ENCODE measurements at regions not wholly inside any gene's neighbourhood (a gene's known extent, or its start where the extent isn't known, plus 50 kb on each side); places are given as distances from the start of the nearest gene placed in this dataset.

DNA sequence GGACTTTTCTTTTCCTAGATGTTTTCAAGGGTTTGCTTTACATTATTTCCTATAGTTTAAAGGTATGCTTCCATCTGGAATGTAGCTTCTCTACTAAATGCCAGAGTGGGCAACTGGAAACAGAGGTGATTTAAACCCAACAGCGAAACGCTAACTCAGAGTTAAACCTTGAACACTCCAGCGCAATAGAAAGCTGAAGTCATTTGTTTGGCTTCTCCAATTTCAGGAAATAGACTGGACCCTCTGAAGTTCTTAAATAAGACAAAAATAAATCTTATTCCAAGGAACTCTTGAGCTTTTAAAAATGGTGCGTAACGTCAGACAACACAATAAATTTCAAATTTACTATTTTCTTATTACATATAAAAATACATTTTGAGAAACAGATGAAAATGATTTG, 1560.0 kb upstream of the TENM3 start:
- peak in 1 of 4 donors; percentile 33 for DNase-seq (ENCODE audit: low read depth in 4 of 4, low spot score in 2 of 4)

DNA sequence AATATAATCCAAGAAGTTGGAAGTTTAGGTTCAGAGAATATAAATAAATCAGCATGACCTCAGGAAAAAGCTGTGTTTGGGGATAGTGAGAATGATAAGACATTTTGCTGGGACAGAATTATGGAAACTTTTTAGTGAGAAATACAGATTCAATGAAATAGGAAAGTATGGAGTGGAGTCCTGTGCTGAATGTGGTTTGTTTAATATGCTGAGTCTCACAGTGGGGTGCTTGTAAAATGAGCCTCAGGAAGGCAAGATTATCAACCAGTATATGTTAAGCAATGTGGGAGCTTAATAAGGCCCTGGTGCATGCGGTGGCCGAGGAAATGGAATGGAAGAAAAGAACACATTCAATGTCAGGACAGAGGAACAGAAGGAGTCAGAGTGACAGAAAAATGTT, 1554.7 kb upstream of the TENM3 start:
- DNase-seq (ENCODE audit: low read depth in 4 of 4, low spot score in 2 of 4), result no peak

- no peak for DNase-seq (ENCODE audit: low read depth in 4 of 4, low spot score in 2 of 4)
Measured at GRCh38 chr4:180694875-180695274, 1548.3 kb upstream of the TENM3 start.

DNA sequence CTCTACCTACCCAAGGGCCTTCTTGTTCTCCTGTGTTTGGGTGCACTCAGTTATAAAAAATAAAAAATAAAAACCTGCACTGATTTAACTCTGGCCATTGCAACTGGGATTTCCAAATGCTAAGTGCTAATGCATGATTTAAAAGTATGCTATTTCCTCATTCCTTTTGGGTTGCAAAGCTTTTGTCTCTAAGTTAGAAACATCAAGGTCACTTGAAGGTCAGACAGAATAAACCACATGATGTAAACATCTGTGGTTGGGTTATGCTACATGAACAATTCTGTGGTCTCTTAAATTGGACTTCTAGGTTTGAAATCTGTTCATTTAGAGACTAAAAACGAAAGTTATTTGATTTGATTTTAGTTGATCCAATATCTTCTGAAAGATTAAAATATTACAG, 1547.4 kb upstream of the TENM3 start:
- DNase-seq (ENCODE audit: low read depth in 4 of 4, low spot score in 2 of 4), result no peak

DNA sequence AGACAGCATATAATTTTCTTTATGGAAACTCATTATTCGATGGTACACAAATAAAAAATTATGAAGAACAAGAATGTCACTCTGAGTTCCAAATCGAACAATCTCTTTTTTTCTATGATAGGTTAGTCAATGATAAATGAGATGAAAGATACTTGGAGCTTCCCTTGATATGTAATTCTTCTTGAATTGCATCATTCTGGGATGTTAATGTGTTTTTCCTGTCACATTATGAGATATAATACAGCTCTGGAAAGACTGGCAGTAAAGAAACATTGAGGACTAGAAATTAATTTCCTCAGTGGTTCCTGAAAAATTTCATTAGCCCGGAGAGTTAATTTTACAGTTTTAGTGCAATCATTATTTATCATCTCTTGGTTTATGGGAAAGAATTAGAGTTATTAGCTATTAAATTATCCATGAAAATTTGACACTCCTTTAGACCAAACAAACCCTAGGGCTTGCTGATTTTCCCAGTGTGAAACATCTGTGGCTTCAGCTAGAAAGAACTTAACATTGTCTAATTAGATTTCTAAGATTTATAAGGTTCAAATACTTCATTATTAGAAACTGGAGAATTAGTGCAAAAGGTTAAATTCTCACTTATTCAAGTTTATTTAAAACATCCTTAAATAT, 1546.6 kb upstream of the TENM3 start:
- DNase-seq (ENCODE audit: low read depth in 4 of 4, low spot score in 2 of 4), result no peak

DNA sequence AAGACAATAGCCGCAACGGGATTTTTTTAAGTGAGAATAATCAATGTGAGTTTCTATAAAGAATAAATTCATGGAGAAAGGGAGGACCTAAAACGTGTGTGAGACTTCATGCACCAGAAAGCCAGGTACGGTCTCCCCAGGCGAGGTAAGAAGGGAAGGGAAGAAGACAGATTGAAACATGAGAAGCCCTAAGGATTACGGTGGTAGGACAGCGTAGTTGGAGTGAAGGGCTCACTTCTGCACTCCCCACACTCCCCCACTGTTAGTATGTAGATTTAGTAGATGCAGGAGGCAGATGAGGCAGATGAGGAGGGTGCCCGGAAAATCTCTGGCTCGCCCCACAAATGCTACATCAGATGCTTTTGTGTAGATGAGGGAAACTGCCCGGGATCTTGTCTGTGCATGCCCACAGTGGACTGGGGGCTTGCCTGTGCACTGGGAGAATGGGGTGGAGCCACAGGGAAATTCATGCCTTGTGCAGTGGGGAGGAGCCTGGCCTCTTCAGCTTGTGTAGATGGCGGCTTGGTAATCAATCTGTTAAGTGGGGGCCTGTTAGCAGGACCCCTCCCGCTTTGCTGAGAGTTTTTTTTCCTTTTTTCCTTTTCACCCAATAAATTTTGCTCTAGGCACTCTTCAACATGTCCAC, 1544.5 kb upstream of the TENM3 start:
- DNase-seq (ENCODE audit: low read depth in 4 of 4, low spot score in 2 of 4), result no peak

DNA sequence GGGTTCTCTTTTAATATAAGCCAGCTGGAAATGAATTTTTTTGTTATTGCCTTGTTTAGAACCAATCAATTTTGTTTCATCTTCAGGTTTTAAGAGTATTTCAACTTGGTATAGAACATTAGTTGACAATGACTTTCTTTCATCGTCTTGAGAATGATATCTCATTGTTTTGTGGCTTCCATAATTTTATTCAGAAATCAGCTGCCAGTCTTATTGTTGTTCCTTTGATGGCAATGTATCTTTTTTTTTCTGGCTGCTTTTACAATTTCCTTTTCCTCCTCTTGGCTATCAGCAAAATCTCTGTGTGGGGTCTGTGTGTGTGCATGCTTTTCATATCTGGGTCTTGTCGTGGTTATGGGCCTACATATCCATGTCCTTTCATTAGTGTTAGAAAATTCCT, 1536.4 kb upstream of the TENM3 start:
- DNase-seq (ENCODE audit: low read depth in 4 of 4, low spot score in 2 of 4), result no peak

DNA sequence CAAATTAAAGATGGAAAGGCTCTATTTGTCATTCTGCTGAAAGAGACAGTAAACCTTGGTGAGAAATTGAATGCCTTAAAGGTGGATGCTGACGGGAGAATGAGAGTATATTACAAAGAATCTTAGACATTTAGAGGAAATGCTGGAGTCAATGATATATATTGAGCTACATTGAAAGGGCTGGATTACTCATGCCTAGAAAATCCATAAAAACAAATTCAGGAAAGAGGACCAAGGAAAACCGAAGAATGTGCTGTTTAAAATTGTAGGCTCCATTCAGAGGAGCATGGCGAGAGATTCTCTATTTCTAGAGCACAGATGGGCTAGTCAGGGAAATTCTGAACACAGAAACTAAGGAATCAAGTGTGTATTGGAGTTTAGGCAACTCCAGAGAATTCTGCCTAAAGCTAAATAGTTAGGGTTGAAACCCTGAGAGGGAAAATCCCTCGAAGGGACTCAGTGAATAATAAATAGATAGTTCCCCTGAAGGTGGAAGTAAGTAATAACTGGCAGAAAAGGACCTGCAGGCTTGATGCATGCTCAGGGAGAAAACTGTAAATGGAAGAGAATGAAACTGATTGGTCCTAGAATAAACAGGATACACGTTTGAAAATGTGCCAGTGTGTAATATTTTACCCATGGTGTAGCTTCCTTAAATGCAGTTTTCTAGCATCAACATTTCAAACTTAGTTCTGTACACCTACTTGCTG, 1532.4 kb upstream of the TENM3 start:
- DNase-seq (ENCODE audit: low read depth in 4 of 4, low spot score in 2 of 4), result no peak

DNA sequence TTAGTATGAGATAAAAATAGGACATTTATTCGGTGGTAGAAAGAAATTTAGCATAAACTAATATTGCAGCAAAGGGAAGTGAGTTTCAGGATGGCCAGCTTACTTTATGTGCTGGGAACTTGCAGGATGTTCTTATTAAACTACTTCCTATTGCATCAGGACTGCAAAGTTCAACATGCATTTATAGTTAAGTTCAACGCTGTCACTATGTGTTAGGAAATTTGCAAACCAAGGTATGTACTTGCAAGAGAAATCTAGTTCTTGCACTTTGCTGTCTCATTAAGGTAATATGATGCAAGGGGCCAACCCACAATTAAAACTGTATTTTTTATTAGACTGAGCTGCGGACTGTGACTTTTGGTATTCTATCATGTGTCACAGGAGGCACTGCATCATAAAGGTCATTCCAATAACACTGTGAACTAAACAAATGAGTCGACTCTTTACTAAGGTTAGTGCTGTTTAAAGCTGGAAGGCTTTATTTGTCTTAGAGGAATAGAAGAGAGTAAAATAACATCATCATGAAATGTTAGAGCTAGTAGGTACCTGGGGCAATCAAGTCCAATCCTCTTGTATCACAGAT, 1525.7 kb upstream of the TENM3 start:
- no peak for DNase-seq (ENCODE audit: low read depth in 4 of 4, low spot score in 2 of 4)

DNA sequence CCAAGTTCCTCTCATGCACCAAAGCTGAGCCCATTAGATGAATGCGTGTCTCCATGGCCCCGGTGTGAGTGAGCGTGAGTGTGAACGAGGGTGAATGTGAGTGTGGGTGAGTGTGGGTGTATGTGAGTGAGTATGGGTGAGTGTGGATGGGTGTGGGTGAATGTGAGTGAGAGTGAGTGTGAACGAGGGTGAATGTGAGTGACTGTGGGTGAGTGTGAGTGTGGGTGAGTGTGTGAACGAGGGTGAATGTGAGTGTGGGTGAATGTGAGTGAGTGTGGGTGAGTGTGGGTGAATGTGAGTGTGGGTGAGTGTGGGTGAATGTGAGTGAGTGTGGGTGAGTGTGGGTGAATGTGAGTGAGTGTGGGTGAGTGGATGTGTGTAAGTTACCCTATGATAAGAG, 1521.8 kb upstream of the TENM3 start:
- DNase-seq (ENCODE audit: low read depth in 4 of 4, low spot score in 2 of 4), result no peak

GRCh38 chr4:180726611-180727010, 1516.6 kb upstream of the TENM3 start:
- DNase-seq (ENCODE audit: low read depth in 4 of 4, low spot score in 2 of 4), result no peak

DNA sequence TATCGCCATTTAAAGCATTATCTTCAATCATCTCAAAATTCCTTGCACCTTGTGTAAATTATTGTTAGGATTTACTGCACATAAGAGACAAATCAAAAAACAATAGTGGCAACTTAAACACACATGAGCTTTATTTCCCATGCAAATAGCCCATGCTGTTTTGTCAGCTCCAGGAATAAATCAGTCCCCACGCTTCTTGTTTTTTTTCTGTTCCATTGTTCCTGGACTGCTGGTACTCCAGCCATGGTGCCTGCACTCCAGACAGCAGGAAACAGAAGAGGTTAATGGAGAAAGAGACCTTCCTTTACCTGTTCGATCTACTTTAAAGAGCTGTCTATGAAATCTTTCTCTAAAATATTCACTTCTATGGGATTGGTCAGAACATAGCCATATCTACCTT, 1515.7 kb upstream of the TENM3 start:
- no peak for DNase-seq (ENCODE audit: low read depth in 4 of 4, low spot score in 2 of 4)

DNA sequence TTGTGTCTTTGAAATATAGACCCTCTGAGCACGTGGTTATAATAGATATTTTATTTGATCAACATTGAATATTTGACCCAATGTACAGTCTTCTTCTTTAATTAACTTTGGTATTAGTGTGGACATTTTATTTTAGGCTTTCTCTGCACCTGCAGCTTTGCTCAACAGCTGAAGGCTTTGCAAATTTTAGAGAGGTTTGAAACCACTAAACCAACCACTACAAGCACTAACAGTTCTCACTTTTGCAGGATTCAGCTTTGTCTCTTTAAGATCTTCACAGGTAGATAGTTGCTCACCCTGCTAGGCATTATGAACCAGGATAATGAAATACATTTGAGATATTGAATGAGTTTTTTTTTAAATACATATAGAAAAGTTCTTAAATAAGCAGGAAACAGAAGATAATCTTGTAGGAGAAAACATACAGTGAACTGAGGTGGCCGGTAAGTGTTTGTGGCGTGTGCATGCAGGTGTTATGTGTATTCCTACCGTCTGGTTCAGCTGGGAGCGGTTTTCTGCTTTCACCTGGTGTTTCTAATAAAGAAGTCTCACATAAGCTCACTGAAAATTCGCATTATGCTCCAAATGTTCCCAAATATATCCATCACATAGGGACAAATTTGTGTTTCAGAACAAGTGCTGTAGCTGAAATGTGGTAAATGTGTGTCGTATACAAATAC, 1508.3 kb upstream of the TENM3 start:
- no peak for DNase-seq (ENCODE audit: low read depth in 4 of 4, low spot score in 2 of 4)

DNA sequence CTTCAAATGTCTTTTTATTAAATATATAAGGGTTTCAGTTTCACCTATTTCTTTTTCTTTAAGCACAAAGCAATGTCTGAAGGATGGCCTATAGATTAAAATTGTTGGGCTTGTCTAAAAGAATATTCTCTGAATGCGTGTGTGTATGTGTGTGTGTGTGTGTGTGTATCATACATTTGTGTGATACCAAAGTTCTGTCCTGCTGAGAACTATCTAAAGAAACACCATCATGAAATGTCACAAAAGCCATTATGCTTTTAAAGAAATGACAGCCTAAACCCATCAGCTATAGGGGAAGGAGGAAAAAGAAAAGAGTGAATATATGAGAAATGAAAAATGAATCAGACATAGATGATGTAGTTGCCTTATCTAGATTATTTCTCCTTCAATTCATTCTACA, 1501.5 kb upstream of the TENM3 start:
- DNase-seq (ENCODE audit: low read depth in 4 of 4, low spot score in 2 of 4), result no peak

- no peak for DNase-seq (ENCODE audit: low read depth in 4 of 4, low spot score in 2 of 4)
Measured at GRCh38 chr4:180745019-180745418, 1498.2 kb upstream of the TENM3 start.

DNA sequence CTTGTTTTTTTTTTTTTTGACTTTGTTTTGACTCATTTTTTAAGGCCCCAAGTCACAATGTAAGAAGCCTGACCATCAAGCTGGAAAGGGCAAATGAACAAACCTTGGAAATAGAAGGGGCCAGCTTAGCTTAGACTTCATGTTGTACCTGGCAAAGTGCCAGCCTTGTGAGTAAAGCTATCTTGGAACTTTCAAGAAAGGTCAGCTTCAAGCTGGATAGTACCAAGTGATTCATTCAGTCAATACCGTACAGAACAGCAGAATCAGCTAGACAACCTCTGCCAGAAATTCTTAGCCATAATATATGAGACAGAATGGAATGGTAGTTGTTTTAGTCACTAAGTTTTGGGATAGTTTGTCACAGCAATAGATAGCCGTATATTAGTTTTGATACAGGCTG, 1492.2 kb upstream of the TENM3 start:
- no peak for DNase-seq (ENCODE audit: low read depth in 4 of 4, low spot score in 2 of 4)

GRCh38 chr4:180757927-180758326, 1485.3 kb upstream of the TENM3 start:
- no peak for DNase-seq (ENCODE audit: low read depth in 4 of 4, low spot score in 2 of 4)

DNA sequence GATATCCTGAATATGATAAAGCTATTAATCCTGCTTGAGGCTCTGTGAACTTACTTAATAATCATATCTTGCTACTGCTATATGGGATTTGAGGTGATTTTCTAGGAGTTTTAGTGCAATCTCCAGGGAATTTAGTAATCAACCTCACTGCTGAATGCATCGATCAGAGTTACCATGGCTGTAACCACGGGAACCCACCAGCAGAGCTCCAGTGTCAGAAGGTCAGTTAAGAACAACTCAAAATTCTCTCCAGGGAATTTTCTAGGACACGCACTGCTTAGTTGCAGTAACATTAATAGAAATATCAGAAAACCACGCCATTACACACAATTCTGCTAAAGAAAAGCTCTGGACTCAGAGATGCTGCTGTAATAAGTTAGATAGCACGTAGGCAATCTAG, 1477.2 kb upstream of the TENM3 start:
- no peak for DNase-seq (ENCODE audit: low read depth in 4 of 4, low spot score in 2 of 4)

- peak in 2 of 4 donors; percentile 10 to 29 for DNase-seq (ENCODE audit: low read depth in 4 of 4, low spot score in 2 of 4)
Measured at GRCh38 chr4:180766944-180767729, 1476.1 kb upstream of the TENM3 start.

DNA sequence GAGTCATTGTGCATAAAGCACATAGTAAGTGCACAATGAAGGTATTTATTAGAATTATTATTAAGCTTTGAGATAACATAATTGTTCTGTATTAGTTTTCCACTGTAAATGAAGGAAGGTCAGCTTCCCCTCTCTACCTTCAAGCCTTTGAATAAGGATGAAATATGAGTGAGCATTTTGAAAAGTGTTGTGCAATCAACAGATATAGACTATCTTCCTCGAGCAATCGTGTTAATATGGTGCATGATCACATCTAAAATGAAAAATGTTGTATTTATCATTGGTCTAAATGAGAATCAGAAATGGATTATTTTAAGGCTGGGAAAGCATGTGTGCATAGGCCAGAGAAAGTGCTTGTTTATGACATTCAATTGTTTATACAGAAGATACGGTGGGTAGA, 1474.6 kb upstream of the TENM3 start:
- no peak for DNase-seq (ENCODE audit: low read depth in 4 of 4, low spot score in 2 of 4)
